HG03442 (cell line): ENCODE measurements at regions not wholly inside any gene's neighbourhood (a gene's known extent, or its start where the extent isn't known, plus 50 kb on each side); places are given as distances from the start of the nearest gene placed in this dataset.

Source experiments
- ATAC-seq: cut with Tn5 transposase; IDR thresholded peaks from one replicate; pipeline ENCODE4 v1.9.1; 2021; ENCODE audit warnings: mild to moderate bottlenecking, moderate library complexity; ENCODE audit not compliant: unreplicated experiment

DNA sequence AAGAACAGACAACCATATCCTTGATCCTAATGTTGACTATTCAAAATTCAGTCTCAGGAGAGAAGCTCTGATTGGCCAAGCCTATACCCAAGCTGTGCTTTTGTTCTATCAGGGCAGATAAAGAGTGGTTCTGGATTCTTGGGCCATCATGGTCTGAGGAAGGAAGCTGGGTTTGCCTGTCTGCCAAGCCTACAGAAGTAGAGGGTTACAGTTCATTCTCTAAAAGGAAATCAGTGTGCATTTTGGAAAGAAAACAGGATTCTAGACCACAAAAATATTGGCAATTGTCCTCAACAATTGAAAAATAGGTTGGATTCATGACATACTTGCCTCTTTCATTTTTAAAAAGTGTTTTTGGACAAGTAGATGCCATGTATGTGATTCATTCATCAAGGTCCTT is 145.4 kb upstream of the BMP2 start:
- ATAC-seq, result no peak

GRCh38 chr20:6618051-6618450 is 149.4 kb upstream of the BMP2 start:
- no peak for ATAC-seq

GRCh38 chr20:6616421-6616820 is 151.1 kb upstream of the BMP2 start:
- ATAC-seq, result no peak

- no peak for ATAC-seq
Observed at GRCh38 chr20:6614836-6615235, 152.7 kb upstream of the BMP2 start.

DNA sequence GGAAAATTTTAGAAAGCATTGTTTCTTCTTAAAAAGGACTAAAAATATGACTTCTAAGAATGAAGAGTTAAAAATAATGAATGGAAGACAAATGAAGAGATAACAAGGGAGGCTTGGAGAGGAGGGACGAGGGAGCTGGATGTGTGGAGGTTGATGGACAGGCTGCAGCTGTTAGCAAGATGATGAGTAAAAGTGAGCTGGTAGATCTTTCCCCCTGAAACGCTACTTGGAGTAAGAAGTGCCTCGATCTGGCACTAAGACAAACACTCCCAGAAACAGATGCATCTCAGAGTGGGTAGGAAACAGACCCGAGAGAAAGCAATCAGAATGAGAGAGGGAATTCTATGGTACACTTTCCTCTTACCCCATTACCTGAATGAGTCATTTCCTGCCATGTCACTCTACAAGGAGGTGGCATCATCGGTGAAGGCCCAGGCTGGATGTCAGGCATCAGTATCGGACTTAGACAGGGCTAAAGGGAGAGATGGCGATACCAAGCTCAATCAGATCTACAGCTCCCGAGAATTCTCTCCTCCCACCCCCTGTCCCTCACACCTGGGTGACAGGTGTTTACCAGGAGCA is 154.1 kb upstream of the BMP2 start:
- peak; percentile 62 for ATAC-seq

- no peak for ATAC-seq
Observed at GRCh38 chr20:6612606-6612923, 154.9 kb upstream of the BMP2 start.

- ATAC-seq, result no peak
Observed at GRCh38 chr20:6611911-6612605, 155.4 kb upstream of the BMP2 start.

- ATAC-seq, result no peak
Observed at GRCh38 chr20:6606651-6607050, 160.8 kb upstream of the BMP2 start.

- no peak for ATAC-seq
Observed at GRCh38 chr20:6605055-6605935, 162.2 kb upstream of the BMP2 start.

GRCh38 chr20:6604179-6604578 is 163.3 kb upstream of the BMP2 start:
- ATAC-seq, result no peak

- no peak for ATAC-seq
Observed at GRCh38 chr20:6599876-6600735, 167.4 kb upstream of the BMP2 start.

- ATAC-seq, result no peak
Observed at GRCh38 chr20:6595704-6596103, 171.8 kb upstream of the BMP2 start.

DNA sequence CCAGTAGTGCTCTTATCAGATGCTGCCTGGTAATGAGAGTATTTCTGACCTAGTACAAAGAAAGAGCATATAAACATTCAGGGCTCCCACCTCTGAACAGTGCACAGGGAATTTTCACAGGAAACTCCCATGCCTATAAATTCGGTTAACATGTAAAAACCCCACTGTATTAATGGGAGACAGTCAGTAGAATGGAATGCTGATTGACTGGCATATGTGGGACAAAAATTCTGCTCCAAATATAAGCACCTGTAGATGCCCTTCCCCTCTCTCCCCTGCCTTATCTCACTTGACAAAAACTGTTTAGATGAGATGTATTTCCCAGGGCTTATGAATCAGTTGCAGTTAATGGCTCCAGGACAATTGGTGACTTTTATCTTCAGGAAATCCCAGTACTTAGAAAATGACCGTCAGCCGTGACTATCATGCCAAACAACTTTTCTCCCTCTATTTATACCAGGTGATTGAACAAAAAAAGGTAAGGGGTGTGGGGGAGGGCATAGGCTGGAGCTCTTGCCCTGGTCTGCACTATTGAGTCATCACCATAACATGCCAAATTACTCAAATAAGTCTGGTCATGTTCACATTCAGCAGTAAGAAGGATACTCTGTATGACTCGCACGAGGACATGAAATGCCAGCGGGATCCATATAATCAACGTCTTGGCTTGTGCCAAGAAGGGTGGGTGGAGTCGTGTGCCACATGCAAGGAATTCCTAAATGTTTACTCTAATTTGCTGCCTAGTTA is 176.4 kb upstream of the BMP2 start:
- ATAC-seq, result no peak

GRCh38 chr20:6588296-6588695 is 179.2 kb upstream of the BMP2 start:
- ATAC-seq, result no peak

DNA sequence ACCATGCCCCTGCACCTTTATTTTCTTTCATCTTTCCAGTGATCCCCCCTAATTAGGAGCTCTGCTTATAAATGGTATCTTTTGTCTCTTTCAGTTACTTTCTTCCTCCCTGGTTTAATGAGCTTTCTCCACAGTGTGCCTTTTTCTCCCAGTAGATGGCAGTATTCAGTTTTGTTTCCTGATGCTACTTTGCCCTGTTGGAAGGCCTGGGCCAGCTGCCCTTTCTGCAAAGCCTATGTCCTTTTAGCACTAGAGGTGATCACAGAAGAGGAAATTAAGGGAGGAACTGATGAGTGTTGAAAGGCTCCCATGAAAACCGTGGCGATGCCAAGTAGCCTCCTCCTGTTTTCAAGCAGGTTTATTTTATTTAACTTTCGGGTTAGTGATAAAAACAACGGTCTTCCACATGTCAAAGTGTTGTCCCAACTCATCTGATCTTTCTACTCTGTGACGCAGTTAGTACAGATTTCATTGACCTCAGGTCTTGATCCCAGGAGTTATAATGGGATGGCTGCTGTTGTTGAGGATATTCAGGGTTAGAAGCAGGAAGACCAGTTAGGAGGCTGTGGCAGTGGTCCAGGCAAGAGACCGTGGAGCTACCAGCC is 184.2 kb upstream of the BMP2 start:
- peak; percentile 82 for ATAC-seq

GRCh38 chr20:6582449-6582848 is 185.0 kb upstream of the BMP2 start:
- ATAC-seq, result no peak

- ATAC-seq, result no peak
Observed at GRCh38 chr20:6580486-6580885, 187.0 kb upstream of the BMP2 start.

DNA sequence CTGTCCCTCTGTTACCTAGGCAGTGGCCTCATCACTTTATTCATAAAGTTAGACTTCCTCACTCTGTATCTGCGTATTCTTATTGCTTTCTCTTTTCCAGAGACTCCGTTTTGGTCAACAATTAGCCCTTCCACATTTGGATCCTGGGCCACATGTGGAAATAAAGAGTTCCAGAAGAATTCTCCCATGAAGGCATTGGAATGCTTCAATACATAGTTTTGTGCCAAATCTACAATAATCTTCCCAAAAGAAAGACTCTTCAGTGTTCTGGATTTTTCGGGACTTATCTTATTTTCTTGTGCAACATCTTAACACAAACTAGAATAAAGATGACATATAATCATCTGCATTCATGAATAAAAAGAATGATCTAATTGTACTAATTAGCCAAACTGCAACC is 187.7 kb upstream of the BMP2 start:
- ATAC-seq, result no peak

DNA sequence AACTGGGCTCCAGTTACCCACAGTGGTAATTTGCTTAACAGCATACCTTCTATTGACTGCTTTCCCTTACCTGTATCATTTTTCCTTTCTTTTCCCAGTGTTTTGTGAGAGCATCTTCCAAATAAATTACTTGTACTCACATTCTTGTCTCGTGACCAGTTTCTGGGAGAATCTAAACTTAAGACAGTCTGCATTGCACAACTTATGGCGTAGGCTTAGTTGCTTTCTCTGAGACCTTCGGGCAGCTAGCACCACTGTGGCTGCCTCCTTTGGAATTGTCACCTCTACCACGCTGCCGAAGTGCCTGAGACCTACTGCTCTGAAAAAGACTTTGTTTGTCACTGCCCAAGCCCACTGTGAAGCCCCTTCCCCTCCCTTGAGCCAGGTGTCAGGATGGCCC is 188.1 kb upstream of the BMP2 start:
- ATAC-seq, result no peak

GRCh38 chr20:6577451-6577850 is 190.0 kb upstream of the BMP2 start:
- no peak for ATAC-seq
